Naive thymus-derived CD8-positive, alpha-beta T cell (primary cell): ENCODE measurements at regions not wholly inside any gene's neighbourhood (a gene's known extent, or its start where the extent isn't known, plus 50 kb on each side); places are given as distances from the start of the nearest gene placed in this dataset.
"Not testable (repeated sequence)": the region's sequence is repeated elsewhere in the genome, so short reads cannot be mapped to it uniquely, and the experiment has no call there.

Source experiments
- ATAC-seq, 2 donors: fragments of 150-1000 bp; cut with Tn5 transposase in 1 of 2; sonication (Bioruptor Pico), chemical (Tn5 transposase) in 1 of 2; 1 replicate in 1 of 2; 2 replicates in 1 of 2; pipeline ENCODE4 v1.10.0; 2021; ENCODE audit warnings: mild to moderate bottlenecking in 2 of 2, moderate library complexity in 2 of 2
- POLR2A ChIA-PET: fragments of 350-600 bp; sonication (Branson Sonifier 250); formaldehyde crosslinking; loops from one replicate; lab custom pipeline; 2021; ENCODE audit warnings: antibody characterized with exemption; lab: Charles Lee
- DNase-seq, 10 donors: peaks; one replicate each; pipeline versions ENCODE4 v3.0.0 to v3.0.0-alpha.2; 2020 to 2022
- H3K27ac Mint-ChIP-seq, 10 donors: one replicate each; pipeline ENCODE4 v1.8.0; 2020 to 2022; ENCODE audit warnings: mild to moderate bottlenecking in 10 of 10, mixed read lengths in 10 of 10, moderate library complexity in 4 of 10, inconsistent platforms in 1 of 10
- H3K27me3 Mint-ChIP-seq, 5 donors: one replicate each; pipeline ENCODE4 v1.8.0; 2021 to 2022; ENCODE audit warnings: mixed read lengths in 5 of 5
- H3K36me3 Mint-ChIP-seq, 3 donors: one replicate each; pipeline ENCODE4 v1.8.0; 2020 to 2022; ENCODE audit warnings: mixed read lengths in 3 of 3, mild to moderate bottlenecking in 2 of 3, inconsistent platforms in 1 of 3
- H3K4me1 Mint-ChIP-seq, 4 donors: one replicate each; pipeline ENCODE4 v1.8.0; 2021 to 2022; ENCODE audit warnings: mixed read lengths in 4 of 4
- H3K4me3 Mint-ChIP-seq, 10 donors: one replicate each; pipeline ENCODE4 v1.8.0; 2020 to 2022; ENCODE audit warnings: mild to moderate bottlenecking in 10 of 10, mixed read lengths in 10 of 10, moderate library complexity in 6 of 10, inconsistent platforms in 1 of 10
- H3K9me3 Mint-ChIP-seq, 9 donors: one replicate each; pipeline ENCODE4 v1.8.0; 2020 to 2022; ENCODE audit warnings: mixed read lengths in 9 of 9, mild to moderate bottlenecking in 3 of 9, inconsistent platforms in 1 of 9, moderate library complexity in 1 of 9

DNA sequence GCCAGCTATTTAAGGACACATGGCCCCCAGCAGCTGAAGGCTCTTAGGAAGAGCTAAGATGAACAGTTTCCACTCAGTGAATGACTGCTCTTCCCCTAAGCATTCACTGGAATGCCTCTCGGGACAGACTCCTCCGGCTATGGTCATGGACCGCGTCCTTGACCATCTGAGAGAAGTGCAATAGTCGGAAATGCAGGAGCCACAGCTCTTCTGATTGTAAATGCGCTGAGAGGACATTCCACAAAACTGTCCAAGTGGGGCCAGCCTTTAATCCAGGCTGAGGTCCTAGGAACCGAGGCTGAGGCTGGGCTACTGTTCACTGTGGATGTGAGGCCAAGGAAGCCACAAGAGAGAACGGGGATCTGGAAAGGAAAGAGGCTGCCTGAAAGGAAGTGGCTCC is 162.0 kb upstream of the TMEM72 start:
- no peak for ATAC-seq
- H3K9me3 Mint-ChIP-seq: peaks cover 0 to 6% (median 0%) of the 10 kb centered on the region in 9 donors
- no peaks in the 10 kb centered on the region for H3K36me3 Mint-ChIP-seq
- H3K27ac Mint-ChIP-seq: no peak overlapping the region
- no peak overlapping the region for H3K4me3 Mint-ChIP-seq
- POLR2A ChIA-PET: no interaction called here
- DNase-seq: no peak
- H3K4me1 Mint-ChIP-seq: no peaks in the 10 kb centered on the region
- H3K27me3 Mint-ChIP-seq: peaks cover 2 to 8% (median 4%) of the 10 kb centered on the region in 5 donors

DNA sequence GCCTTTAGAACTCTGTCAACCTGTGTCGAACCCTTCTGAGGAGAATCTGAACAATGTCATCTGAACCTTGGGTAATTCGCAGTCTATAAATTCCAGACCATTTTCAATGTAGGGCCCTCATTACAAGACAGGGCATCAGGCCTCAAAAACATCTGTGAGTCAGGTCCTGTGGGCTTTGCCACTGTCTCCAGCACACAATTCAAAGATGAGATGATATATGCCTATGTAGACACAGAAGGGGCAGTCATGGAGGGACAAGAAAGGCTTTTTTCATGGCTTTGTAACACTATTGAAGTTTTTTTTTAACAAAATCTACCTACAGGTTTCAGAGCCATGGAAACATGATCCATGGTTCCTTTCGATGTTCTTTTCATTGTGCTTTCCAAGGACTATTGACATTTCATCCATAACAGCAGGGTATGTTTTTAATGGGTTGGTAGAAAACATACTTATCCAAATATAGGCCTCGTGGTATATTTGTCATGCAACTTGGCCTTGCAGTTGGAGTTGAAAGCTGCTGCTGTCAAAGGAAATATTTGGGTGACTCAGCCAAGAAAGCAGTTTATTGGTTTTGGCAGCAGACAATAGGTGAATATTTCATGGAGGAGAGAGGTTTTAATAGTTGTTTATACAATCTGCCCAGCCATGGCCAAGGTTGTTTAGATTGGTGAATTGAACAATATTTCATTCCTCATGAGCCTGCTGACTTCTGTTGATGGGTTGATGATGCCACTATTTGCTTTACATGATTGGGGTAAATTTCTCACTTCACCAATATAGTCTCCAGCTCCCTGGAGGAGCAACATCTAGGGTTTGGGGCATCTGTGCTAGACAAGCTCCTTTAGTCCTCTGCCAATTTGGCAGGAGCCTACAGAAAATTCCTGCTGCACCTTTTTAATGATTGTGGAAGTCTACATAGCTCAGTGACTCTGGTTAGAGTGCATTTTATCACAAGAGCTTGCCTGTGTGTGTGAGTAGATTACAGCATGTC is 158.4 kb upstream of the TMEM72 start:
- POLR2A ChIA-PET: no interaction called here
- no peak overlapping the region for H3K27ac Mint-ChIP-seq
- no peak for DNase-seq
- peaks cover 0 to under 1% (median 0%) of the 10 kb centered on the region in 4 donors for H3K4me1 Mint-ChIP-seq
- peaks cover 0 to 6% (median 0%) of the 10 kb centered on the region in 9 donors for H3K9me3 Mint-ChIP-seq
- peaks cover 2 to 28% (median 6%) of the 10 kb centered on the region in 5 donors for H3K27me3 Mint-ChIP-seq
- no peaks in the 10 kb centered on the region for H3K36me3 Mint-ChIP-seq
- no peak for ATAC-seq
- no peak overlapping the region for H3K4me3 Mint-ChIP-seq

DNA sequence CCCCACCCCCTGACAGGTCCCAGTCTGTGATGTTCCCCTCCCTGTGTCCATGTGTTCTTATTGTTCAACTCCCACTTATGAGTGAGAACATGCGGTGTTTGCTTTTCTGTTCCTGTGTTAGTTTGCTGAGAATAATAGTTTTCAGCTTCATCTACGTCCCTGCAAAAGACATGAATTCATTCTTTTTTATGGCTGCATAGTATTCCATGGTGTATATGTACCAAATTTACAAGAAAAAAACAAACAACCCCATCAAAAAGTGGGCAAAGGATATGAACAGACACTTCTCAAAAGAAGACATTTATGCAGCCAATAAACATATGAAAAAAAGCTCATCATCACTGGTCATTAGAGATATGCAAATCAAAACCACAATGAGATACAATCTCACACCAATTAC is 156.8 kb upstream of the TMEM72 start:
- DNase-seq, H3K9me3 Mint-ChIP-seq, H3K36me3 Mint-ChIP-seq, H3K4me3 Mint-ChIP-seq, H3K27ac Mint-ChIP-seq, POLR2A ChIA-PET, H3K4me1 Mint-ChIP-seq, ATAC-seq: not testable (repeated sequence)
- peaks cover 2 to 39% (median 11%) of the 10 kb centered on the region in 5 donors for H3K27me3 Mint-ChIP-seq

DNA sequence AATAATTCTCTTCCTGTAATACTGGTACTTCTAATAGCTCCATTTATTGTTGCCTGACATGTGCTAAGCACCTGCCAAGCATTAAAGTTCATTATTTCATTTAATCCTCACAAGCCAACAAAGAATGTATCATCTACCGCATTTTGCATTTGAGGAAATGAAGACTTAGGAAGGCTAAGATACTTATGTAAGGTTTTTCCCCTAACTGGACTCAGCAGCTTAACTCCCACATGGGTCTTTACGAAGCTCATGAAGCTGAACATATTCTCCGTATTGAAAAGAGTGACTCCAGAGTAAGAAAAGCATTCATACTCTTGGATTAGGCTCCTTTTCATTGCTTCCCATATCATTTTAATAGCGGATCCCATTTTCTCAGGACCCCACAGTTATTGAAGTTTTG is 155.7 kb upstream of the TMEM72 start:
- DNase-seq: no peak
- H3K27me3 Mint-ChIP-seq: peaks cover 0 to 47% (median 12%) of the 10 kb centered on the region in 5 donors
- ATAC-seq: no peak
- no peaks in the 10 kb centered on the region for H3K36me3 Mint-ChIP-seq
- POLR2A ChIA-PET: no interaction called here
- H3K4me1 Mint-ChIP-seq: peaks cover 0 to 1% (median 0%) of the 10 kb centered on the region in 4 donors
- no peak overlapping the region for H3K27ac Mint-ChIP-seq
- H3K9me3 Mint-ChIP-seq: peaks cover 0 to 7% (median 0%) of the 10 kb centered on the region in 9 donors
- no peak overlapping the region for H3K4me3 Mint-ChIP-seq

DNA sequence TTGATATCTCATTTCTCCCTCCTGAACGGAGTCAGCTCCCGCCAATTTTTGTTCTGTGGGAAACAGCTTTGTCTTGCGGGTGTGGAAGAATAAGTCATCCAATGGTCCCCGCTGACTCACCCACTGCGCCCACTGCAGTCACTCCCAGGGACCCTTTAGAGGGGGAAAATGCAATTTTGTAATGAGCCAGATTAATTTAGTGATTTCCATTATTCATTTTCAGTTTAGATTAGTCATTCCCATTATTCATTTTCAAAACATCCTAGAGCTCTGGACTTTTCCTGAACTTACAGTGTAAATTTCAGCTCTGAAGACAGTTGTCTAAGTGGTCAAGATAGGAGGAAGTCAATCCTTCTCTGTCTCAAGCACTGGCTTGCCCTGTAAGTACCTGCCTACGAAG is 154.9 kb upstream of the TMEM72 start:
- Mint-ChIP-seq H3K4me3 (no peak overlapping the region), H3K9me3 (peaks cover 0 to 7% (median 0%) of the 10 kb centered on the region in 9 donors), H3K4me1 (peaks cover 0 to 1% (median 0%) of the 10 kb centered on the region in 4 donors), H3K36me3 (no peaks in the 10 kb centered on the region), H3K27me3 (peaks cover 0 to 47% (median 12%) of the 10 kb centered on the region in 5 donors), H3K27ac (no peak overlapping the region)
- POLR2A ChIA-PET: no interaction called here
- DNase-seq: no peak
- ATAC-seq: no peak

DNA sequence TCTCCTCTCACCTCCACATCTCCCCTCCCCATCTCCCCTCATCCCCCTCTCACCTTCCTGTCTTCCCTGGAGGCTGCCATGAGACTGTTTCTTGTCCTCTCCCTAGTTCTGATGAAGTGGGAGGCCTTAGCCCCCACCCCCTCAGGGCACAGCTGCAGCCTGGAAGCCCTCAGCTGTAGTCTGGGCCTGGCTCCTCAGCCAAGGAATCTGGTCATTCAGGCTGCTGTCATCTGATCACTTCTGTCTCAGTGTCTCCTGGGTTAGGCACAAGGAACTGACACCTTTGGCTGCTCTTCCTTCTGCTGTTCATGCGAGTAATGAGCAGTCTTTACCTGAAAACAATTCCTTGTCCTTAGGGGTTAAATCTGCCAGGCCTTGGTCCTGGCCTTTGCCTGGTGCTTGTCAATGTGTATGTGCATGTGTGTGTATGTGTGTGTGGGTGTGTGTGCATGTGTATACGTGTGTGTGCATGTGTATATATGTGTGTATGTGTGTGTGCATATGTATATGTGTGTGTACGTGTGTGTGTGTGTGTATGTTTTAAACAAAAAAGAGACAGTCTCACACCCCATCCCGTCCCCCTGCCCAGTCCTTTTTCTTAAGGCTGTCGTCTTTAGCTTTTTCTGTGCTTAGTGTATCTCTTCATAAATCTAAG is 153.5 kb upstream of the TMEM72 start:
- POLR2A ChIA-PET: no interaction called here
- no peaks in the 10 kb centered on the region for H3K36me3 Mint-ChIP-seq
- H3K27ac Mint-ChIP-seq: peak overlapping the region in 1 of 10 donors; percentile 15
- DNase-seq (no peak), ATAC-seq (no peak)
- peaks cover 0 to 47% (median 13%) of the 10 kb centered on the region in 5 donors for H3K27me3 Mint-ChIP-seq
- peaks cover 0 to 1% (median 0%) of the 10 kb centered on the region in 4 donors for H3K4me1 Mint-ChIP-seq
- H3K4me3 Mint-ChIP-seq: no peak overlapping the region
- H3K9me3 Mint-ChIP-seq: peaks cover 0 to 5% (median 0%) of the 10 kb centered on the region in 9 donors

DNA sequence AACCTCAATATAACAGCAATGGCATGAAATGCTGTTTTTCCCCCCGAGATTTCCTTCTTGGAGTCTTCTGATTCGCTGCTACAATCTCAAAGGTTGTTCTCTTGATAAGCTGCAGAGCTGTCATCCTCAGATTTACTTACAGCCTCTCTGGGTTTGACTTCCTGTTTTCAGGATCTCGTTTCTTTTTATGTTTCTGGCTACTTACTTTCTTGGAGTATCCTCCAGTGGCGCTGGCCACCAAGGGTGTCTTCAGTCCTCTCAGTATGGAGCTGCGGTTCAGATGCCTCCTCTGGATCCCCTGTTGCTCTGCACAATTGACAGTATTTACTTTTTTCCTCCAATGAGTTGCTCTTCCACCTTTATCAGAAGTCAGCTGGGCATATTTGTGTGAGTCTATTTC is 152.0 kb upstream of the TMEM72 start:
- Mint-ChIP-seq H3K9me3 (peaks cover 0 to 2% (median 0%) of the 10 kb centered on the region in 9 donors), H3K4me1 (peaks cover 0 to 1% (median 0%) of the 10 kb centered on the region in 4 donors), H3K36me3 (no peaks in the 10 kb centered on the region), H3K27me3 (peaks cover 0 to 47% (median 13%) of the 10 kb centered on the region in 5 donors), H3K4me3 (no peak overlapping the region), H3K27ac (no peak overlapping the region)
- POLR2A ChIA-PET: no interaction called here
- ATAC-seq: no peak
- DNase-seq: no peak

DNA sequence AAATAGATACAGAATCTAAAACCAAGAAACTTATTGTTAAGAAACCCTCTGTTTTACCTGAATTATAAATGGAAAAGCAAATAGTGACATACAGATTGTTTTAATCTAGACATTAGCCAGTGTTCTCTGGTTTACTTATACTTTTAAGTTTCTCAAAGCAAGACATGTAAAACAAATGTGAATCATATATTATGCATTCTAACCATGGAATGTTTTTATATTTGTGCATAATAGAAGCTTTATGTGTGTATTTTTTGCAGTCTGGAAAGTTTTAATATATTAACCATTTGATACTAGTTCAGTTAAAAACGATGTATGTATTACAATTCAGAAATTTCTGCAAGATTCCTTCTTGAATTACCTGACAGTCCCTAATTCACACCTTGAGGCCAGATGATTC is 150.6 kb upstream of the TMEM72 start:
- Mint-ChIP-seq H3K27ac (no peak overlapping the region), H3K27me3 (peaks cover 0 to 47% (median 13%) of the 10 kb centered on the region in 5 donors), H3K4me1 (peaks cover 0 to 1% (median 0%) of the 10 kb centered on the region in 4 donors), H3K4me3 (no peak overlapping the region), H3K9me3 (peaks cover 0 to 4% (median 0%) of the 10 kb centered on the region in 9 donors), H3K36me3 (no peaks in the 10 kb centered on the region)
- POLR2A ChIA-PET: no interaction called here
- DNase-seq (no peak), ATAC-seq (no peak)

DNA sequence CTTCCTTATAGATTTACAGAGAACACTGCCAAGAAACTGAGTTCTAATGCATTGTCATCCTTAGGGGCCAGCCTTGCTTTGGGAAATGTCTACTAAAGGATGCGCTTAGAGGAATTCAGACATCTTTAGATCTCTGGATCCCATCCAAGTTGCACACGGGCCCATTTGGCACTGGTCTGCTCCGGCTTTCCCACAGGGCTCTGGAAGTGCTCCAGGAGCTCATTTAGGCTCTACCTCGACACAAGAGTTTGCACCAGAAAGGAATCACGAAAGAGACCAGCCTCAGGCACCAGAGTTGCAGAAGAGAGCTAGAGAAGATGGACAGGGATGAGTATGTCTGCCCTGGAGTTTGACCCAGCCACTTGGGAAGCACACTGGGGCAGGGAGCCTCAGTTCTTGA is 150.1 kb upstream of the TMEM72 start:
- Mint-ChIP-seq H3K36me3 (no peaks in the 10 kb centered on the region), H3K9me3 (peaks cover 0 to 10% (median 0%) of the 10 kb centered on the region in 9 donors), H3K27me3 (peaks cover 0 to 42% (median 13%) of the 10 kb centered on the region in 5 donors), H3K4me1 (peaks cover 0 to 1% (median 0%) of the 10 kb centered on the region in 4 donors), H3K27ac (no peak overlapping the region), H3K4me3 (no peak overlapping the region)
- DNase-seq: no peak
- POLR2A ChIA-PET: no interaction called here
- no peak for ATAC-seq

DNA sequence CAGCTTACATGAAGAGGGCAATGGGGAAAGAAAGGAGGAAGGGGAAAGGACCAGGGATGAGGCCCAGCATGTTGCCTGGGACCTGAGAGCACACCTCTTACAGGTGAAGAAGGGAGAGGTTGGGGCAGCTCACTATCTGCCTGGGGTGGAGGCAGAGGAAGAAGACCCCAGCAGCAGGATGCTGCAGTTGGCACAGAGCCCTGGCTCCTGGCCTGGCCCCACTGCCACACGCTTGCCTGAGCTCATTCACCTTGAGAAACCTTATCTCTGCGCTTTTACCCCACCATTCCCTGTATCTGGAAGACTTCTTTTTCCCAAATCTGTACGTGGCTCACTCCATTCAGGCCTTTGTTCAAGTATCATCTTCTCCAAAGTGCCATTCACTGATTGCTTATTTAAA is 147.8 kb upstream of the TMEM72 start:
- Mint-ChIP-seq H3K9me3 (peaks cover 0 to 14% (median 0%) of the 10 kb centered on the region in 9 donors), H3K27me3 (peaks cover 0 to 20% (median 9%) of the 10 kb centered on the region in 5 donors), H3K36me3 (no peaks in the 10 kb centered on the region), H3K27ac (no peak overlapping the region), H3K4me1 (no peaks in the 10 kb centered on the region), H3K4me3 (no peak overlapping the region)
- POLR2A ChIA-PET: no interaction called here
- ATAC-seq: no peak
- no peak for DNase-seq

DNA sequence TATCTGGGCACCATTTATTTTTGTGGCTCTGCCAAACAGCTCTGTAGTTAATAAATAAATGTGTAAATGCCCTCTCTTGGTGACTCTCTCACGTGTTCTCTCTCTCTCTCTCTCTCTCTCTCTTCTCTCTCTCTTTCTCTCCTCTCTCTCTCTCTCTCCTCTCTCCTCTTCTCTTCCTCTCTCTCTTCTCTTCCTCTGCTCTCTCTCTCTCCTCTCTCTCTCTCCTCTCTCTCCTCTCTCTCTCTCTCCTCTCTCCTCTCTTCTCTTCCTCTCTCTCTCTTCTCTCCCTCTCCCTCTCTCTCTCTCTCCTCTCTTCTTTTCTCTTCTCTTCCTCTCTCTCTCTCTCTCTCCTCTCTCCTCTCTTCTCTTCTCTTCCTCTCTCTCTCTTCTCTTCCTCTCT is 145.8 kb upstream of the TMEM72 start:
- Mint-ChIP-seq H3K4me3 (no peak overlapping the region), H3K4me1 (no peaks in the 10 kb centered on the region), H3K27ac (no peak overlapping the region), H3K27me3 (peaks cover 4 to 12% (median 9%) of the 10 kb centered on the region in 5 donors), H3K9me3 (peaks cover 0 to 14% (median 0%) of the 10 kb centered on the region in 9 donors), H3K36me3 (no peaks in the 10 kb centered on the region)
- ATAC-seq: no peak
- DNase-seq: no peak
- POLR2A ChIA-PET: no interaction called here

DNA sequence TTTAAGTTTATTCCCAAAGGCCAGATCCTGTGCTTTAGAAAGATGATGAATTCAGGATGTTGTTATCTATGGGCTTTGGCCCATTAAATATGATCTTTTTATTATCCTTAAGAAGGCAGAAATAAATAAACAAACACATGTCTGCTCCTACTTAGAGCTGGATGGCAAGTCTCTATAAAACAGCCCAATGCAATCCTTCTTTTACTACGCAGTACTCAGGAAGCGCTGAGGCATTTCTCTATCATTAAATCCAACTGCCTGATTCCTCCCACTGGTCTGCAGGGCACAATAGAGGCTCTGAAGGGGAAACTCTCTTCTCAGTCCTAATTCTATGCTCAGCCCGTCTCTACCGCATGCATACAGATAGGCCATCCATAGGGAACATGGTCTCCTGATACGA is 144.5 kb upstream of the TMEM72 start:
- no peak overlapping the region for H3K4me3 Mint-ChIP-seq
- DNase-seq: no peak
- ATAC-seq: no peak
- no peak overlapping the region for H3K27ac Mint-ChIP-seq
- POLR2A ChIA-PET: no interaction called here
- no peaks in the 10 kb centered on the region for H3K36me3 Mint-ChIP-seq
- H3K27me3 Mint-ChIP-seq: peaks cover 6 to 18% (median 13%) of the 10 kb centered on the region in 5 donors
- H3K9me3 Mint-ChIP-seq: peaks cover 0 to 14% (median 0%) of the 10 kb centered on the region in 9 donors
- H3K4me1 Mint-ChIP-seq: no peaks in the 10 kb centered on the region

DNA sequence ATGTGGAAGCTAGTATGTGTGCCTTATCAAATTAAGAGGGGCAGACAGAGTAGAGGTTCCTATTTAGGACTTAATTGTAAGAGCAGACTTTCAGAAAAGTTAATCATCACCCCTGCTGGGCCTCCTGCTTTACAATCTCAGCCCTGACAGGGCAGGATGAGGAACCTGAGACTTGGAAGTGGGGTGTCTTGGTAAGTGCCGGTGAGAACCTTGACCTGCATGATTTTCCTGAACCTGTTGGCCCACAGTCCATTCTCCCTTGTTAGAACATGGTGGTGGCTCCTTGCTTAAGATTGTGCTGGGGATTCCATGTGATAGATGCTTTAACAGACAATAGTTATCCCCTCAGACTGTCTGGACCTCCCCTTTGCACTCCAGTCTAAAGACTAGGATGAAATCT is 141.7 kb upstream of the TMEM72 start:
- Mint-ChIP-seq H3K27ac (peak overlapping the region in 1 of 10 donors; percentile 50), H3K9me3 (peaks cover 0 to 14% (median 0%) of the 10 kb centered on the region in 9 donors), H3K36me3 (no peaks in the 10 kb centered on the region), H3K4me1 (no peaks in the 10 kb centered on the region), H3K27me3 (peaks cover 5 to 18% (median 14%) of the 10 kb centered on the region in 5 donors), H3K4me3 (no peak overlapping the region)
- ATAC-seq (no peak), DNase-seq (no peak)
- POLR2A ChIA-PET: no interaction called here
